Erythroblast (primary cell): ENCODE measurements at regions not wholly inside any gene's neighbourhood (a gene's known extent, or its start where the extent isn't known, plus 50 kb on each side); places are given as distances from the start of the nearest gene placed in this dataset.
"Not testable (repeated sequence)": the region's sequence is repeated elsewhere in the genome, so short reads cannot be mapped to it uniquely, and the experiment has no call there.

ENCODE experiments used
- DNase-seq, 2 experiments: peaks; one replicate each; lab custom pipeline; 2025; lab: John Stamatoyannopoulos, UW
- GATA1 ChIP-seq: IDR thresholded peaks from 2 replicates; pipeline ENCODE4 v1.6.1; 2011; ENCODE audit warnings: low read depth, mild to moderate bottlenecking, control low read depth, low read length, moderate library complexity
- POLR2A ChIP-seq: IDR thresholded peaks from 2 replicates; pipeline ENCODE4 v1.6.1; 2011; ENCODE audit warnings: mild to moderate bottlenecking, low read length

GRCh38 chr6:150766201-150766997 lies 99.1 kb upstream of the MTHFD1L start:
- DNase-seq, result no peak
- TF ChIP-seq GATA1, result no peak
- no peak for TF ChIP-seq POLR2A

- DNase-seq, result no peak
- TF ChIP-seq GATA1 (no peak), POLR2A (no peak)
Observed at GRCh38 chr6:150767161-150767560, 98.3 kb upstream of the MTHFD1L start.

GRCh38 chr6:150767571-150768018 lies 97.9 kb upstream of the MTHFD1L start:
- DNase-seq, result no peak

DNA sequence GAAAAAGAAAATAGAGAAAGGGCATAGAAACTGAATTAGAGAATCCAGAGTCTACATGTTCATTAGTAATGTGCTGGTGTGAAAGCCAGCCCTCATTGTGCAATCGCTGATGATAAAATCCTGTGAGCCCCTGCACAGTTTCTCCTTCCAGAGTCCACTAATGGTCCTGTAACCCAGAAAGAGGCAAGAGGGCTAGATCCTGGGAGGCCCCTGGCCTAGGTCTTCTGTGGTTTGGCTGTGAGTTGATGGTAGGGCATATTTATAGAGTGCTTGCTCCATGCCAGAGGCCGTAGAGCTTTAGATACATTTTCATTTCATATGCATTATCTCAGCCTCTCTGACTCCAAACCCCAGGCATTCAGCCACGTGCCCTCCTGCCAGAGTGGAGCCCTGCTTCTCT lies 94.9 kb upstream of the MTHFD1L start:
- DNase-seq, result no peak
- TF ChIP-seq POLR2A (no peak), GATA1 (no peak)

More at GRCh38 chr6:150767571-150768018, 97.9 kb upstream of the MTHFD1L start:
- TF ChIP-seq GATA1 (no peak), POLR2A (no peak)

DNA sequence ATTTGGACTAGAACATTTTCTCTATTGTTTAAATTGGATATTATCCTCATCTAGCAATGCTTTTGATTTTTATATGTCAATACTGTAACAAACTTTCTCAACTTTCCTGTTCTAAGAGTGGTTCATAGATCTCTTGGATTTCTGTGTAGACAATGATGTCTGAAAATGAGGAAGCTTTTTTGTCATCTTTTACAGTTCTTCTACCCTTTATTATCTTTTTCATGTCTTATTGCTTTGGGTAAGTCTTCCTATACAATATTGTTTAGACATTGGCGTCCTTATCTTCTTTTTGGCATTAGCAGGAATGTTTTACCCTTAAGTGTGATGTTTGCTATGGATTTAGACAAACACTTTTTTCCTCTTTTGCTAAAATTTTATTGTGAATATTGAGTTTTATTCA lies 91.5 kb upstream of the MTHFD1L start:
- no peak for DNase-seq
- TF ChIP-seq GATA1 (no peak), POLR2A (no peak)

- TF ChIP-seq POLR2A (no peak), GATA1 (no peak)
- no peak for DNase-seq
Observed at GRCh38 chr6:150775415-150776203, 89.9 kb upstream of the MTHFD1L start.

- TF ChIP-seq GATA1 (no peak), POLR2A (no peak)
- DNase-seq, result no peak
Observed at GRCh38 chr6:150777736-150778135, 87.8 kb upstream of the MTHFD1L start.

- TF ChIP-seq POLR2A (no peak), GATA1 (no peak)
- DNase-seq, result no peak
Observed at GRCh38 chr6:150783813-150784212, 81.7 kb upstream of the MTHFD1L start.

GRCh38 chr6:150787429-150787828 lies 78.1 kb upstream of the MTHFD1L start:
- TF ChIP-seq POLR2A (no peak), GATA1 (no peak)
- no peak for DNase-seq

DNA sequence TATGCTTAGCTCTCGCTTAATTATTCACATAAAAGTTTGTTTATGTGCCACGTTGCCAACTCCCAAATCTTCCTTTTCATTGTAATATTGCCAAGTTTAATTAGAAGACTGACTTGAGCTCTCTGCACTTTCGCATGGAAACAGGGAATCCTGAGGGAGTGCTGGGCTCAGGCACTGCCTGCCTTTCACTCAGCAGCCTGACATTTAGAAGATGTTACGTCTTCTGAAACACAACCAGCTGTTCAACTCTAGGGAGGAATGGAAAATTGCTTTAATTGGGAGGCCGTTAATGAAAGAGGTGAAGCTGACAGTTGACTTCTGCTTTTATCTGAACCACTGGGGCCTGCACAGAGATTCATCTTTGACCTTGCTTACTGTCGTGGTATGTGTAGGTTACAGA lies 77.4 kb upstream of the MTHFD1L start:
- TF ChIP-seq GATA1 (no peak), POLR2A (no peak)
- DNase-seq, result no peak

- not testable (repeated sequence) for DNase-seq
Observed at GRCh38 chr6:150789906-150790305, 75.6 kb upstream of the MTHFD1L start.

GRCh38 chr6:150791717-150792116 lies 73.8 kb upstream of the MTHFD1L start:
- no peak for DNase-seq
- TF ChIP-seq POLR2A, result no peak
- TF ChIP-seq GATA1, result no peak

DNA sequence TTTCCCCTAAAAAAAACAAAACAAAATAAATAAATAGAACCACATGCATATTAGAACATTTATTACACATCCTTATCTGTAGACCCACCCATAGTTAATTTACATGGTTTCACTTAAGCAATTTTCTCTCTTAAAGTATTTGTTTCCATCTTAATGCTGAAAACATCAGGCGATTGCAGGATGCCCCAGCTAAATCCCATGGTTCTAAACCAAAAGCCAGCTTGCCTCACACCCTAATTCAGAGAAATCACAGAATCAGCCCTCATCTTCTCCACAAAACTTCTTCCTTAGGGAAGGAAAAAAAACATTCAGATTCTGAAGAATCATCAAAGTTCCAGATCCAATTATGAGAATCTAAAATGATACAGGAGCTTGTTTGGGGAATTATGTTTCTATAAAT lies 67.6 kb upstream of the MTHFD1L start:
- TF ChIP-seq POLR2A (no peak), GATA1 (no peak)
- no peak for DNase-seq

DNA sequence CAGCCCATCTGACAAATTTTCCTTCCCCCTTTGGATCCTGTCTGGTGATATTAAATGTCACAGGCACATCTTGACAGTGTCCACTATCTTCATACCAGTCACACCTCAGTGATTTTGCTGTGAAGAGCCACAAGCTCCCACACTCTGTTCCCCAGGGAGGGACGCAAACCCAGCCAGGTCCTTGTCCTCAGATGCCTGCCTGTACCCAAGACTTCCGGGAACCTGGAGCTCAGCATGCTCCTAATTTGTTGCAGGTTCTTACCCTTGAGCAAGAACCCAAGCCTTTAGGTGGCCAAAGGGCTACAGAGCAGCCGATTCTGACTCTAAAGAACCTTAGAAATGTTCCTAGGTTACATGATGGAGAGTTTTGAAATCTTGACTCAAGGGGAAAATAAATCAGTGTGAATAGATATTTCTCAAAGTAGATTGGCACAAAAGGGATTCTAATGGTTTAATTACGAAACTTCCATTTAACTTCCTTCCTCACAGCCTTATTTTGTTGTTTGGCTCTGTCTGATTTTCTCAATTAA lies 66.2 kb upstream of the MTHFD1L start:
- DNase-seq, result no peak

GRCh38 chr6:150800674-150801314 lies 64.7 kb upstream of the MTHFD1L start:
- TF ChIP-seq POLR2A (no peak), GATA1 (no peak)
- DNase-seq, result no peak

More for the DNA sequence above, 66.2 kb upstream of the MTHFD1L start:
- no peak for TF ChIP-seq POLR2A
- no peak for TF ChIP-seq GATA1
